ENCODE measurements at regions not wholly inside any gene's neighbourhood (a gene's known extent, or its start where the extent isn't known, plus 50 kb on each side); places are given as distances from the start of the nearest gene placed in this dataset.
"Not testable (repeated sequence)": the region's sequence is repeated elsewhere in the genome, so short reads cannot be mapped to it uniquely, and the experiment has no call there.

GRCh38 chr18:26653943-26654615 is 105.7 kb upstream of the KCTD1 start:
- ATAC-seq = no peak

GRCh38 chr18:26652501-26652900 is 104.1 kb upstream of the KCTD1 start:
- DNase-seq (ENCODE audit: low spot score) = no peak
- no peak for ATAC-seq

More at GRCh38 chr18:26653943-26654615, 105.7 kb upstream of the KCTD1 start:
- DNase-seq (ENCODE audit: low spot score) = no peak

- ATAC-seq = no peak
- no peak for DNase-seq (ENCODE audit: low spot score)
These were observed 102.2 kb upstream of the KCTD1 start for GRCh38 chr18:26650310-26651268.

GRCh38 chr18:26649193-26649543 is 100.8 kb upstream of the KCTD1 start:
- no peak for ATAC-seq
- DNase-seq (ENCODE audit: low spot score) = no peak

- ATAC-seq = no peak
- DNase-seq (ENCODE audit: low spot score) = no peak
These were observed 100.3 kb upstream of the KCTD1 start for GRCh38 chr18:26648509-26649192.

- ATAC-seq (no peak), DNase-seq (ENCODE audit: low spot score) (no peak)
These were observed 98.5 kb upstream of the KCTD1 start for GRCh38 chr18:26646901-26647300.

- DNase-seq (ENCODE audit: low spot score) = no peak
- ATAC-seq = no peak
These were observed 94.3 kb upstream of the KCTD1 start for GRCh38 chr18:26642440-26643348.

GRCh38 chr18:26640541-26640940 is 92.2 kb upstream of the KCTD1 start:
- no peak for DNase-seq (ENCODE audit: low spot score)

GRCh38 chr18:26639149-26639548 is 90.8 kb upstream of the KCTD1 start:
- no peak for ATAC-seq
- no peak for DNase-seq (ENCODE audit: low spot score)

More at GRCh38 chr18:26640541-26640940, 92.2 kb upstream of the KCTD1 start:
- ATAC-seq = no peak

- ATAC-seq = no peak
- DNase-seq (ENCODE audit: low spot score) = no peak
These were observed 89.6 kb upstream of the KCTD1 start for GRCh38 chr18:26637983-26638382.

GRCh38 chr18:26637324-26637723 is 89.0 kb upstream of the KCTD1 start:
- ATAC-seq (no peak), DNase-seq (ENCODE audit: low spot score) (no peak)

GRCh38 chr18:26635466-26635865 is 87.1 kb upstream of the KCTD1 start:
- DNase-seq (ENCODE audit: low spot score) = no peak
- ATAC-seq = no peak

- DNase-seq (ENCODE audit: low spot score) (no peak), ATAC-seq (no peak)
These were observed 86.3 kb upstream of the KCTD1 start for GRCh38 chr18:26634631-26635030.

- DNase-seq (ENCODE audit: low spot score) (no peak), ATAC-seq (no peak)
These were observed 82.8 kb upstream of the KCTD1 start for GRCh38 chr18:26631135-26631534.

GRCh38 chr18:26630596-26630995 is 82.2 kb upstream of the KCTD1 start:
- ATAC-seq (no peak), DNase-seq (ENCODE audit: low spot score) (no peak)

- DNase-seq (ENCODE audit: low spot score) (no peak), ATAC-seq (peak; percentile 85)
These were observed 79.7 kb upstream of the KCTD1 start for GRCh38 chr18:26628017-26628416.

GRCh38 chr18:26624443-26624842 is 76.1 kb upstream of the KCTD1 start:
- DNase-seq (ENCODE audit: low spot score) (no peak), ATAC-seq (no peak)

GRCh38 chr18:26623314-26623713 is 75.0 kb upstream of the KCTD1 start:
- not testable (repeated sequence) for DNase-seq (ENCODE audit: low spot score); ATAC-seq

- DNase-seq (ENCODE audit: low spot score) (peak; percentile 66), ATAC-seq (peak; percentile 99)
These were observed 73.0 kb upstream of the KCTD1 start for GRCh38 chr18:26621161-26622026.

- DNase-seq (ENCODE audit: low spot score) (no peak), ATAC-seq (no peak)
These were observed 71.0 kb upstream of the KCTD1 start for GRCh38 chr18:26619350-26619749.

All from left lobe of liver (tissue), 2 donors.